ENCODE measurements at regions not wholly inside any gene's neighbourhood (a gene's known extent, or its start where the extent isn't known, plus 50 kb on each side); places are given as distances from the start of the nearest gene placed in this dataset.

- TF ChIP-seq CTCF (IDR thresholded peaks at IDR 0.05): no peak
- TF ChIP-seq SIN3A (IDR thresholded peaks at IDR 0.05; ENCODE audit: borderline replicate concordance, insufficient read depth, low read depth, low read length): no peak
These were observed 215.8 kb downstream of the SIPA1L2 start for GRCh38 chr1:232414100-232414499.
